ENCODE measurements at regions not wholly inside any gene's neighbourhood (a gene's known extent, or its start where the extent isn't known, plus 50 kb on each side); places are given as distances from the start of the nearest gene placed in this dataset.

GRCh38 chr7:36090976-36091873, 61.8 kb upstream of the EEPD1 start:
- no peaks in the 10 kb centered on the region for H4K20me1 ChIP-seq (ENCODE audit: insufficient read depth)
- H3K9ac ChIP-seq, result no peak overlapping the region
- H3K79me2 ChIP-seq (ENCODE audit: insufficient read depth), result no peaks in the 10 kb centered on the region
- H3K4me2 ChIP-seq, result no peak overlapping the region
- 68% methylated on average over 9 of the region's 9 CpGs for WGBS (ENCODE audit: low lambda C conversion rate)
- no peaks in the 10 kb centered on the region for H3K9me3 ChIP-seq
- TF ChIP-seq FOSL2 (IDR thresholded peaks at IDR 0.05; ENCODE audit: borderline replicate concordance, low read depth) (no peak), TCF12 (IDR thresholded peaks at IDR 0.05) (0 out of 2 replicates have a peak, but pooled peaks have one; percentile 8)
- no peaks in the 10 kb centered on the region for H3K4me1 ChIP-seq (ENCODE audit: control insufficient read depth in 1 of 2, insufficient read depth in 2 of 2, low read depth in 1 of 2, low read length in 1 of 2)
- DNase-seq, result no peak
- ChIA-PET CTCF (interaction anchor here (1.1 to 1.4 kb wide), 3 partner anchors 8 to 86 kb away, joined by 3 read pairs; no protein-coding TSS in a partner anchor), POLR2A (no interaction called here)
- no peaks in the 10 kb centered on the region for H3K9me2 ChIP-seq
- H3K27ac ChIP-seq (ENCODE audit: low read depth in 2 of 2, low read length in 1 of 2), result no peak overlapping the region
- no peak overlapping the region for H3K4me3 ChIP-seq (ENCODE audit: low read depth in 2 of 2, low read length in 1 of 2)
- no peaks in the 10 kb centered on the region for H3K36me3 ChIP-seq (replicated peaks in 1 of 2; ENCODE audit: control insufficient read depth in 1 of 2, insufficient read depth in 2 of 2, low read length in 1 of 2)
- no peaks in the 10 kb centered on the region for H3K27me3 ChIP-seq (ENCODE audit: insufficient read depth)
- no peak overlapping the region for H2AFZ ChIP-seq (ENCODE audit: low read depth)
- no peaks in the 10 kb centered on the region for H3F3A ChIP-seq (replicated peaks; ENCODE audit: insufficient read depth)

GRCh38 chr7:36091874-36092176, 61.2 kb upstream of the EEPD1 start:
- H3K36me3 ChIP-seq (replicated peaks in 1 of 2; ENCODE audit: control insufficient read depth in 1 of 2, insufficient read depth in 2 of 2, low read length in 1 of 2), result no peaks in the 10 kb centered on the region
- H3K9ac ChIP-seq, result no peak overlapping the region
- no peaks in the 10 kb centered on the region for H3K79me2 ChIP-seq (ENCODE audit: insufficient read depth)
- H3K9me3 ChIP-seq, result no peaks in the 10 kb centered on the region
- ChIA-PET POLR2A (no interaction called here), CTCF (interaction anchor here (1.1 to 1.3 kb wide), 2 partner anchors 9 to 26 kb away, joined by 3 read pairs; no protein-coding TSS in a partner anchor)
- no peak overlapping the region for H2AFZ ChIP-seq (ENCODE audit: low read depth)
- no peak overlapping the region for H3K4me3 ChIP-seq (ENCODE audit: low read depth in 2 of 2, low read length in 1 of 2)
- H3K4me1 ChIP-seq (ENCODE audit: control insufficient read depth in 1 of 2, insufficient read depth in 2 of 2, low read depth in 1 of 2, low read length in 1 of 2), result no peaks in the 10 kb centered on the region; a peak in 1 of 4 replicates
- H4K20me1 ChIP-seq (ENCODE audit: insufficient read depth), result no peaks in the 10 kb centered on the region
- no peak overlapping the region for H3K27ac ChIP-seq (ENCODE audit: low read depth in 2 of 2, low read length in 1 of 2)
- H3K9me2 ChIP-seq, result no peaks in the 10 kb centered on the region
- H3F3A ChIP-seq (replicated peaks; ENCODE audit: insufficient read depth), result no peaks in the 10 kb centered on the region
- WGBS (ENCODE audit: low lambda C conversion rate), result 94% methylated on average over 2 of the region's 2 CpGs
- no peak overlapping the region for H3K4me2 ChIP-seq
- H3K27me3 ChIP-seq (ENCODE audit: insufficient read depth), result no peaks in the 10 kb centered on the region
- DNase-seq, result no peak
- no peak for TF ChIP-seq SMC3 (IDR thresholded peaks at IDR 0.05; ENCODE audit: low read depth, low read length)
- TF ChIP-seq EP300 (IDR thresholded peaks at IDR 0.05; ENCODE audit: borderline replicate concordance in 1 of 2, low read depth in 1 of 2, low read length in 1 of 2), result no peak
- no peak for TF ChIP-seq RCOR1 (IDR thresholded peaks at IDR 0.05; ENCODE audit: low read length)
- no peak for TF ChIP-seq USF1 (IDR thresholded peaks at IDR 0.05; ENCODE audit: borderline replicate concordance, low read depth)
- TF ChIP-seq FOSL2 (IDR thresholded peaks at IDR 0.05; ENCODE audit: borderline replicate concordance, low read depth), result no peak
- TF ChIP-seq ELF1 (IDR thresholded peaks at IDR 0.05), result no peak
- no peak for TF ChIP-seq TEAD4 (IDR thresholded peaks at IDR 0.05; ENCODE audit: borderline replicate concordance, insufficient read depth)
- TF ChIP-seq CHD2 (IDR thresholded peaks at IDR 0.05; ENCODE audit: low read length, partially characterized antibody), result no peak
- TF ChIP-seq RXRA (IDR thresholded peaks at IDR 0.05; ENCODE audit: borderline replicate concordance, low read depth), result no peak
- no peak for TF ChIP-seq PBX3 (IDR thresholded peaks at IDR 0.05)
- TF ChIP-seq USF2 (IDR thresholded peaks at IDR 0.05; ENCODE audit: borderline replicate concordance, low read depth, low read length), result no peak
- TF ChIP-seq CTCF (IDR thresholded peaks at IDR 0.05), result no peak
- TF ChIP-seq SIN3A (IDR thresholded peaks at IDR 0.05; ENCODE audit: borderline replicate concordance, low read depth, low read length), result no peak
- no peak for TF ChIP-seq FOXJ3 (CRISPR knock-in tag; IDR thresholded peaks at IDR 0.05)
- no peak for TF ChIP-seq MEF2A (IDR thresholded peaks at IDR 0.05; ENCODE audit: borderline replicate concordance, low read depth)
- no peak for TF ChIP-seq IRF3 (IDR thresholded peaks at IDR 0.05; ENCODE audit: low read depth, low read length)

Measured in SK-N-SH (cell line).